Liver (tissue), 8 donors: ENCODE measurements at regions not wholly inside any gene's neighbourhood (a gene's known extent, or its start where the extent isn't known, plus 50 kb on each side); places are given as distances from the start of the nearest gene placed in this dataset.

Source experiments
- DNase-seq: peaks from one replicate; pipeline ENCODE4 v3.0.0-alpha.2; 2017; ENCODE audit warnings: low spot score
- H3K27ac ChIP-seq, 2 donors: one replicate each; pipeline ENCODE4 v1.7.0; 2013; ENCODE audit warnings: inconsistent platforms in 2 of 2, low read length in 2 of 2, control low read depth in 1 of 2, low read depth in 1 of 2, mild to moderate bottlenecking in 1 of 2
- H3K27me3 ChIP-seq, 4 donors: one replicate each; pipeline versions ENCODE4 v1.6.1 to v1.7.0; 2013; ENCODE audit warnings: low read length in 3 of 4, inconsistent platforms in 1 of 4, mild to moderate bottlenecking in 1 of 4, moderate library complexity in 1 of 4; ENCODE audit not compliant: control insufficient read depth in 4 of 4, insufficient read depth in 4 of 4
- H3K36me3 ChIP-seq, 4 donors: one replicate each; pipeline versions ENCODE4 v1.6.1 to v1.7.0; 2013; ENCODE audit warnings: low read length in 3 of 4, mild to moderate bottlenecking in 3 of 4, low read depth in 1 of 4, moderate library complexity in 1 of 4; ENCODE audit not compliant: control insufficient read depth in 4 of 4, insufficient read depth in 3 of 4
- H3K4me1 ChIP-seq, 4 donors: one replicate each; pipeline versions ENCODE4 v1.6.1 to v1.7.0; 2013; ENCODE audit warnings: low read length in 3 of 4, mild to moderate bottlenecking in 3 of 4, moderate library complexity in 1 of 4; ENCODE audit not compliant: control insufficient read depth in 4 of 4, insufficient read depth in 4 of 4
- H3K4me3 ChIP-seq, 3 donors: one replicate each; pipeline versions ENCODE4 v1.6.1 to v1.7.0; 2013; ENCODE audit warnings: low read length in 3 of 3, control low read depth in 1 of 3, low read depth in 1 of 3, mild to moderate bottlenecking in 1 of 3
- H3K9ac ChIP-seq, 2 donors: one replicate each; pipeline ENCODE4 v1.7.0; 2013; ENCODE audit warnings: low read length in 2 of 2, mild to moderate bottlenecking in 2 of 2, moderate library complexity in 2 of 2, control low read depth in 1 of 2, low read depth in 1 of 2
- H3K9me3 ChIP-seq, 4 donors: one replicate each; pipeline versions ENCODE4 v1.6.1 to v1.7.0; 2013; ENCODE audit warnings: low read length in 3 of 4; ENCODE audit not compliant: control insufficient read depth in 4 of 4
- ATF3 ChIP-seq: IDR thresholded peaks from 2 replicates; pipeline ENCODE4 v1.6.1; 2016; ENCODE audit warnings: antibody characterized with exemption
- CTCF ChIP-seq: fragments of 150-350 bp; IDR thresholded peaks from 2 replicates; pipeline ENCODE4 v1.5.1; 2017; ENCODE audit warnings: improper control_type of control experiment, low read depth, low read length; ENCODE audit not compliant: missing input control
- EGR1 ChIP-seq, 2 donors: IDR thresholded peaks; 2 replicates each; pipeline ENCODE4 v1.6.1; 2016 to 2018; ENCODE audit warnings: antibody characterized with exemption in 2 of 2, low read depth in 2 of 2
- FOXA1 ChIP-seq: IDR thresholded peaks from 2 replicates; pipeline ENCODE4 v1.6.1; 2016; ENCODE audit warnings: antibody characterized with exemption
- FOXA2 ChIP-seq: IDR thresholded peaks from 2 replicates; pipeline ENCODE4 v1.6.1; 2016; ENCODE audit warnings: antibody characterized with exemption
- GABPA ChIP-seq, 2 donors: IDR thresholded peaks in 1 of 2; conservative IDR thresholded peaks in 1 of 2; 2 replicates each; pipeline ENCODE4 v1.6.1; 2016; ENCODE audit warnings: antibody characterized with exemption in 2 of 2, mild to moderate bottlenecking in 1 of 2, moderate library complexity in 1 of 2
- HNF4A ChIP-seq, 2 donors: conservative IDR thresholded peaks; 2 replicates each; pipeline ENCODE4 v1.6.1; 2016; ENCODE audit warnings: antibody characterized with exemption in 2 of 2, mild to moderate bottlenecking in 2 of 2
- HNF4G ChIP-seq: IDR thresholded peaks from 2 replicates; pipeline ENCODE4 v1.6.1; 2016; ENCODE audit warnings: antibody characterized with exemption
- JUND ChIP-seq, 2 donors: IDR thresholded peaks; 2 replicates each; pipeline ENCODE4 v1.6.1; 2016; ENCODE audit warnings: antibody characterized with exemption in 2 of 2
- MAX ChIP-seq: IDR thresholded peaks from 2 replicates; pipeline ENCODE4 v1.6.1; 2016; ENCODE audit warnings: antibody characterized with exemption
- NR2F2 ChIP-seq: IDR thresholded peaks from 2 replicates; pipeline ENCODE4 v1.6.1; 2016; ENCODE audit warnings: antibody characterized with exemption
- RAD21 ChIP-seq, 2 donors: IDR thresholded peaks; 2 replicates each; pipeline ENCODE4 v1.6.1; 2016; ENCODE audit warnings: antibody characterized with exemption in 2 of 2, mild to moderate bottlenecking in 2 of 2
- REST ChIP-seq: IDR thresholded peaks from 2 replicates; pipeline ENCODE4 v1.6.1; 2016; ENCODE audit warnings: antibody characterized with exemption, mild to moderate bottlenecking
- RXRA ChIP-seq, 2 donors: IDR thresholded peaks; 2 replicates each; pipeline ENCODE4 v1.6.1; 2017 to 2018; ENCODE audit warnings: antibody characterized with exemption in 2 of 2, mild to moderate bottlenecking in 1 of 2
- SP1 ChIP-seq: IDR thresholded peaks from 2 replicates; pipeline ENCODE4 v1.6.1; 2018; ENCODE audit warnings: antibody characterized with exemption, mild to moderate bottlenecking
- TAF1 ChIP-seq: conservative IDR thresholded peaks from 2 replicates; pipeline ENCODE4 v1.6.1; 2016; ENCODE audit warnings: antibody characterized with exemption, mild to moderate bottlenecking
- YY1 ChIP-seq: IDR thresholded peaks from 2 replicates; pipeline ENCODE4 v1.6.1; 2016; ENCODE audit warnings: antibody characterized with exemption, mild to moderate bottlenecking
- ZBTB33 ChIP-seq: IDR thresholded peaks from 2 replicates; pipeline ENCODE4 v1.6.1; 2016; ENCODE audit warnings: antibody characterized with exemption
- WGBS: extraction: QIAGEN DNeasy Blood & Tissue Kit; methylation state at CpG from one replicate; pipeline ENCODE4 v1.1.7; 2013; 5-methylcytosine and 5-hydroxymethylcytosine counted together
- donor health status: healthy.
- donor health status: healthy.
- donor health status: healthy.
- donor health status: healthy.
- donor health status: healthy.

GRCh38 chr11:127648583-127648982 lies 648.0 kb upstream of the KIRREL3 start:
- Histone ChIP-seq H3K9ac (no peak overlapping the region), H3K27me3 (no peaks in the 10 kb centered on the region), H3K36me3 (no peaks in the 10 kb centered on the region), H3K9me3 (no peaks in the 10 kb centered on the region), H3K4me1 (peaks cover 0 to 10% (median 1%) of the 10 kb centered on the region in 4 donors), H3K4me3 (peak overlapping the region in 1 of 3 donors; percentile 6), H3K27ac (peak overlapping the region; percentile 28 to 46)
- TF ChIP-seq RAD21 (IDR thresholded peaks at IDR 0.05) (no peak), ZBTB33 (no peak), RXRA (IDR thresholded peaks at IDR 0.05) (no peak), EGR1 (IDR thresholded peaks at IDR 0.05; ENCODE audit: low read depth in 2 of 2) (no peak), REST (no peak), JUND (IDR thresholded peaks at IDR 0.05) (no peak), FOXA2 (no peak), SP1 (no peak), HNF4A (conservative IDR thresholded peaks at IDR 0.05) (no peak)
- DNase-seq, result no peak

GRCh38 chr11:127644366-127644765 lies 643.8 kb upstream of the KIRREL3 start:
- Histone ChIP-seq H3K9me3 (no peaks in the 10 kb centered on the region), H3K9ac (no peak overlapping the region), H3K27ac (no peak overlapping the region), H3K4me1 (peaks cover 0 to 10% (median 0%) of the 10 kb centered on the region in 4 donors), H3K4me3 (no peak overlapping the region), H3K27me3 (no peaks in the 10 kb centered on the region), H3K36me3 (no peaks in the 10 kb centered on the region)
- TF ChIP-seq HNF4A (conservative IDR thresholded peaks at IDR 0.05) (no peak), ZBTB33 (no peak), FOXA2 (no peak), TAF1 (no peak), ATF3 (no peak), YY1 (no peak), GABPA (IDR thresholded peaks at IDR 0.05 in 1 of 2, conservative IDR thresholded peaks at IDR 0.05 in 1 of 2) (no peak), RAD21 (IDR thresholded peaks at IDR 0.05) (no peak), JUND (IDR thresholded peaks at IDR 0.05) (no peak), RXRA (IDR thresholded peaks at IDR 0.05) (no peak), NR2F2 (no peak), SP1 (no peak), CTCF (no peak), FOXA1 (no peak), HNF4G (no peak), REST (no peak), MAX (no peak)
- no peak for DNase-seq
- WGBS, result 98% methylated on average over 4 of the region's 4 CpGs
